ENCODE measurements at regions not wholly inside any gene's neighbourhood (a gene's known extent, or its start where the extent isn't known, plus 50 kb on each side); places are given as distances from the start of the nearest gene placed in this dataset.

DNA sequence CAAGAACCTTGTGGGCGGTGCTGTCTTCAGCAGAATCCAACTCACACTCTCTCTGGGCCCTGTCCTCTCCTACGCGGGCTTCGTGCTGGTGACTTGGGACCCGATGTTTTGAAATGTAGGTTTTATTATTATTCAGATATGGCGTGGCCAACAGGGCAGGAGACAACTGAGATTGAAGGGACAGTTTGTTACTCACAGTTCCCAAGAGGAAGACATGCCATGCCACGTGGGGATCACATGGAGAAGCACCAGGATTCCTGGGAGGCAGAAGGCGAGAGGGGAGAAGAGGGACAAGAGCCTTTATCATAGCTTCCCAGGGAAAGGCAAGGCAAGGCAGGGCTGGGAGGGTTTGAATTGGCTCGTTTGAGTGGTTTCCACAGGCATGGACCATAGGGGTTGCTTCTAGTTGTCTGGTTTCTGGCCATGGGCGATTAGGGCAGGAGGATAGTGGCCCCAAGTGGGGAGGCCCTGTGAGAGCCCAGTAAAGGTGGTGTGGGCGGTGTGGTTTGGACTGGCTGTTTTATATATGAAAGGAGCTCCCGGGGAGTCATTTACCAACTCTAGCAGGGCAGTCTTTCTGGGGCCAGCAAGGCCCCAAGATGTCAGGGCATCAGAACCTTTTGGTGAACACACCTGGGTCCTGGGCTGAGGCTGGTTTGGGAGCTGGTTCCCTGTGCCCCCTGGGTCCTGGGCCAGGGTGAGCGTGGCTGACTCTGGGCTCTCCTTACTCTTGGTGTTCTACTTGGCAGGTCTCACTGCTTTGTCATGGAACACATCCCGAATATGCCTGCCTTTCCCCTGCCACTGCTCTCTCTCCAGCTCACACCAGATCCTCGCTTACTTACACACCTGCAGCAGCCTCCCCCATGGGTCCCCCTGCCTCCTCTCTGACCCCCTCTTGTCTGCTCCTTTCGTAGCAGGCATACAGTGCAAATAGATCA is 94.0 kb upstream of the ZNF536 start:
- H3K4me1 ChIP-seq (ENCODE audit: low read length) = no peaks in the 10 kb centered on the region
- H3K9me3 ChIP-seq (replicated peaks; ENCODE audit: insufficient read depth, low read length) = no peaks in the 10 kb centered on the region
- no peak overlapping the region for H2AFZ ChIP-seq (ENCODE audit: low read length)
- H3K79me2 ChIP-seq (ENCODE audit: low read length) = no peaks in the 10 kb centered on the region
- H3K9me2 ChIP-seq (replicated peaks; ENCODE audit: insufficient read depth, low read length) = no peaks in the 10 kb centered on the region
- TF ChIP-seq EZH2 (optimal IDR thresholded peaks at IDR 0.05; ENCODE audit: low read depth, low read length) (no peak), EZH2phosphoT487 (IDR thresholded peaks at IDR 0.05; ENCODE audit: low read length) (no peak)
- TF ChIP-seq, protein P1, sequence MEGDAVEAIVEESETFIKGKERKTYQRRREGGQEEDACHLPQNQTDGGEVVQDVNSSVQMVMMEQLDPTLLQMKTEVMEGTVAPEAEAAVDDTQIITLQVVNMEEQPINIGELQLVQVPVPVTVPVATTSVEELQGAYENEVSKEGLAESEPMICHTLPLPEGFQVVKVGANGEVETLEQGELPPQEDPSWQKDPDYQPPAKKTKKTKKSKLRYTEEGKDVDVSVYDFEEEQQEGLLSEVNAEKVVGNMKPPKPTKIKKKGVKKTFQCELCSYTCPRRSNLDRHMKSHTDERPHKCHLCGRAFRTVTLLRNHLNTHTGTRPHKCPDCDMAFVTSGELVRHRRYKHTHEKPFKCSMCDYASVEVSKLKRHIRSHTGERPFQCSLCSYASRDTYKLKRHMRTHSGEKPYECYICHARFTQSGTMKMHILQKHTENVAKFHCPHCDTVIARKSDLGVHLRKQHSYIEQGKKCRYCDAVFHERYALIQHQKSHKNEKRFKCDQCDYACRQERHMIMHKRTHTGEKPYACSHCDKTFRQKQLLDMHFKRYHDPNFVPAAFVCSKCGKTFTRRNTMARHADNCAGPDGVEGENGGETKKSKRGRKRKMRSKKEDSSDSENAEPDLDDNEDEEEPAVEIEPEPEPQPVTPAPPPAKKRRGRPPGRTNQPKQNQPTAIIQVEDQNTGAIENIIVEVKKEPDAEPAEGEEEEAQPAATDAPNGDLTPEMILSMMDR (IDR thresholded peaks at IDR 0.05; ENCODE audit: low read length) = no peak
- H3K4me2 ChIP-seq (ENCODE audit: low read depth, low read length) = no peak overlapping the region
- no peak overlapping the region for H3K27ac ChIP-seq (ENCODE audit: low read length)
- no peak overlapping the region for H3K4me3 ChIP-seq (ENCODE audit: low read length)
- no peaks in the 10 kb centered on the region for H4K20me1 ChIP-seq (ENCODE audit: insufficient read depth, low read length)
- H3K27me3 ChIP-seq (replicated peaks; ENCODE audit: insufficient read depth, low read length) = peaks cover 70% of the 10 kb centered on the region
- H3F3A ChIP-seq (ENCODE audit: insufficient read depth, low read length) = no peaks in the 10 kb centered on the region
- no peak overlapping the region for H3K9ac ChIP-seq (ENCODE audit: low read length)
- no peak for DNase-seq
- no peaks in the 10 kb centered on the region for H3K36me3 ChIP-seq (replicated peaks; ENCODE audit: insufficient read depth, low read length)

DNA sequence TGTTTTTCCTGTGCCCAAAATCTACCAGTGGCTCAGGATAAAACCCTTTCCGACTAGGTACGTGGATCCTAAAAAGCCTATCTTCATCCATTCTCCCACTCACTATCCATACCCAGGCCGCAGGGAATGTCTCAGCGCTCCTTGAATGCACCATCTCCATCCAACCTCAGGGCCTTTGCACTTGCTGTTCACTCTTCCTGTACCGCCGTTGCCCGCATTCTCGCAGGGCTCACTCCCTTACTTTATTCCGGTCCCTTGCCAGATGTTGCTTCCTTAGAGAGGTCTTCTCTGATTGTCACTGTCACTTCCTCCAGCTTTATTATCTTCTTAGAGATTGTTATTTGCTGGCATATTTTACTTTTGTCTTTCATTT is 93.3 kb upstream of the ZNF536 start:
- Histone ChIP-seq H3K4me3 (ENCODE audit: low read length) (no peak overlapping the region), H3K9me2 (replicated peaks; ENCODE audit: insufficient read depth, low read length) (no peaks in the 10 kb centered on the region), H3F3A (ENCODE audit: insufficient read depth, low read length) (no peaks in the 10 kb centered on the region), H3K36me3 (replicated peaks; ENCODE audit: insufficient read depth, low read length) (no peaks in the 10 kb centered on the region), H3K27ac (ENCODE audit: low read length) (no peak overlapping the region), H3K4me1 (ENCODE audit: low read length) (no peaks in the 10 kb centered on the region), H3K9me3 (replicated peaks; ENCODE audit: insufficient read depth, low read length) (no peaks in the 10 kb centered on the region), H3K79me2 (ENCODE audit: low read length) (no peaks in the 10 kb centered on the region), H4K20me1 (ENCODE audit: insufficient read depth, low read length) (no peaks in the 10 kb centered on the region), H2AFZ (ENCODE audit: low read length) (no peak overlapping the region), H3K9ac (ENCODE audit: low read length) (no peak overlapping the region), H3K27me3 (replicated peaks; ENCODE audit: insufficient read depth, low read length) (peaks cover 70% of the 10 kb centered on the region), H3K4me2 (ENCODE audit: low read depth, low read length) (no peak overlapping the region)
- TF ChIP-seq, protein P1 (IDR thresholded peaks at IDR 0.05; ENCODE audit: low read length) = no peak
- TF ChIP-seq EZH2phosphoT487 (IDR thresholded peaks at IDR 0.05; ENCODE audit: low read length) = no peak
- TF ChIP-seq EZH2 (optimal IDR thresholded peaks at IDR 0.05; ENCODE audit: low read depth, low read length) = no peak
- DNase-seq = no peak

DNA sequence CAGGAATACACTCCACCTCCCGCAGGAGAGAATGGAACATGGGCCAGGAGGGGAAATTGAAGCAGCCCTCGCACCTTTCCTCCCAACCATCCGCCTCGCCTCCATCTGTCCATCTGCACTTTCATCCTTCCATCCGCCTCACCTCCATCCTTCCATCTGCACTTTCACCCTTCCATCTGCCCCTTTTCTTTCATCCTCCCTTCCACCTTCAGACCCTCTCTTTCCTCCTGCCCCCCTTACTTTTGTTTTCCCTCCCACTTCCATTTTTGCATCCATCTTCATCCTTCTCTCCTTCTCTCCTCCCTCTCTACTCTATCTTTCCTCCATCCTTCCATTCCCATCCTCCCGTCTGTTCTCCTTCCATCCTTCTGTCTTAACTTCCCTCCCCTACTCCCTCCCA is 92.2 kb upstream of the ZNF536 start:
- Histone ChIP-seq H3K79me2 (ENCODE audit: low read length) (no peaks in the 10 kb centered on the region), H3K9me3 (replicated peaks; ENCODE audit: insufficient read depth, low read length) (no peaks in the 10 kb centered on the region), H3K27ac (ENCODE audit: low read length) (no peak overlapping the region), H3K27me3 (replicated peaks; ENCODE audit: insufficient read depth, low read length) (peaks cover 70% of the 10 kb centered on the region), H3K4me2 (ENCODE audit: low read depth, low read length) (no peak overlapping the region), H3K9me2 (replicated peaks; ENCODE audit: insufficient read depth, low read length) (no peaks in the 10 kb centered on the region), H3K9ac (ENCODE audit: low read length) (no peak overlapping the region), H3K36me3 (replicated peaks; ENCODE audit: insufficient read depth, low read length) (no peaks in the 10 kb centered on the region), H2AFZ (ENCODE audit: low read length) (no peak overlapping the region), H4K20me1 (ENCODE audit: insufficient read depth, low read length) (no peaks in the 10 kb centered on the region), H3F3A (ENCODE audit: insufficient read depth, low read length) (no peaks in the 10 kb centered on the region), H3K4me3 (ENCODE audit: low read length) (no peak overlapping the region), H3K4me1 (ENCODE audit: low read length) (no peaks in the 10 kb centered on the region)
- TF ChIP-seq EZH2phosphoT487 (IDR thresholded peaks at IDR 0.05; ENCODE audit: low read length) = no peak
- TF ChIP-seq, protein P1 (IDR thresholded peaks at IDR 0.05; ENCODE audit: low read length) = no peak
- no peak for DNase-seq

Measured in MM.1S (cell line).